A172 (cell line): ENCODE measurements at regions not wholly inside any gene's neighbourhood (a gene's known extent, or its start where the extent isn't known, plus 50 kb on each side); places are given as distances from the start of the nearest gene placed in this dataset.

Experiments used
- DNase-seq: peaks from one replicate; pipeline ENCODE4 v3.0.0-alpha.2; 2015; ENCODE audit warnings: low spot score

GRCh38 chr11:27968461-27968860 lies 139.5 kb downstream of the KIF18A start:
- peak; percentile 37 for DNase-seq

GRCh38 chr11:27965559-27965958 lies 142.4 kb downstream of the KIF18A start:
- no peak for DNase-seq

GRCh38 chr11:27963370-27963769 lies 144.6 kb downstream of the KIF18A start:
- DNase-seq, result no peak

- no peak for DNase-seq
Observed at GRCh38 chr11:27949951-27950738, 157.8 kb downstream of the KIF18A start.

GRCh38 chr11:27945348-27945747 lies 162.6 kb downstream of the KIF18A start:
- no peak for DNase-seq

- no peak for DNase-seq
Observed at GRCh38 chr11:27938011-27938410, 169.9 kb downstream of the KIF18A start.

GRCh38 chr11:27934830-27935145 lies 173.2 kb downstream of the KIF18A start:
- peak; percentile 98 for DNase-seq

- DNase-seq, result peak; percentile 100
Observed at GRCh38 chr11:27933992-27934829, 173.7 kb downstream of the KIF18A start.

GRCh38 chr11:27931770-27932169 lies 176.2 kb downstream of the KIF18A start:
- no peak for DNase-seq

GRCh38 chr11:27930946-27931345 lies 177.0 kb downstream of the KIF18A start:
- DNase-seq, result no peak

GRCh38 chr11:27928809-27929208 lies 179.1 kb downstream of the KIF18A start:
- no peak for DNase-seq

- peak; percentile 82 for DNase-seq
Observed at GRCh38 chr11:27926981-27927481, 180.9 kb downstream of the KIF18A start.

GRCh38 chr11:27926486-27926885 lies 181.5 kb downstream of the KIF18A start:
- DNase-seq, result no peak

GRCh38 chr11:27921472-27921871 lies 186.5 kb downstream of the KIF18A start:
- DNase-seq, result no peak

- DNase-seq, result peak; percentile 53
Observed at GRCh38 chr11:27916541-27917100, 191.3 kb downstream of the KIF18A start.

- peak; percentile 65 for DNase-seq
Observed at GRCh38 chr11:27914080-27914479, 193.9 kb downstream of the KIF18A start.

GRCh38 chr11:27913650-27914049 lies 194.3 kb downstream of the KIF18A start:
- peak; percentile 65 for DNase-seq

- DNase-seq, result peak; percentile 60
Observed at GRCh38 chr11:27912916-27913315, 195.0 kb downstream of the KIF18A start.

GRCh38 chr11:27910186-27910931 lies 197.6 kb downstream of the KIF18A start:
- DNase-seq, result peak; percentile 81

- DNase-seq, result no peak
Observed at GRCh38 chr11:27909386-27909785, 198.6 kb downstream of the KIF18A start.

- DNase-seq, result no peak
Observed at GRCh38 chr11:27908621-27909020, 199.3 kb downstream of the KIF18A start.

- DNase-seq, result no peak
Observed at GRCh38 chr11:27907530-27907929, 200.4 kb downstream of the KIF18A start.
